AG09319 (cell line): ENCODE measurements at regions not wholly inside any gene's neighbourhood (a gene's known extent, or its start where the extent isn't known, plus 50 kb on each side); places are given as distances from the start of the nearest gene placed in this dataset.

Source experiments
- DNase-seq: peaks from one replicate; pipeline ENCODE4 v3.0.0-alpha.2; 2010; ENCODE audit warnings: low read depth; ENCODE audit errors: extremely low read depth
- CTCF ChIP-seq: IDR thresholded peaks from 2 replicates; pipeline ENCODE4 v1.5.1; 2011; ENCODE audit warnings: low read depth, mild to moderate bottlenecking, inconsistent platforms, low read length, moderate library complexity

- no peak for DNase-seq
- no peak for TF ChIP-seq CTCF
Measured at GRCh38 chr2:147485210-147485851, 359.5 kb upstream of the ACVR2A start.

DNA sequence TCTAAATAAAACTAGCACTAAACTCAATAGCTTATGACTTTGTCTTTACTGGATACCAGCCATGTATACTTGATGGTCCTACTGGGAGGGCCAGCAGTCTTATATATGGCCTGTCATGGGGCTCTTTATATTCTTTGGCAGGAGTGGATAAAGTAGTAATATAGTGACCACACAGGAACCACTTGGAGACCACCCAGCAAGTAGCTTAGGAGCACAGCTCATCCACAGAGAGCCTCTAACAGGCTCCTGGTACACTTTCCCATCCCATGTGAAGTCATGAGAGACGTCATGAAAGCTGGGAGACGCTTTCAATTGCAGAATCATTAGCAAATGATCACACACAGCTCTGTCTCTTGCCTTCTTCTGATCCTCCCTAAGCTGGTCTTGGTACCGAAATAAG lies 360.9 kb upstream of the ACVR2A start:
- DNase-seq, result no peak
- TF ChIP-seq CTCF, result no peak

- no peak for TF ChIP-seq CTCF
- no peak for DNase-seq
Measured at GRCh38 chr2:147482916-147483669, 361.7 kb upstream of the ACVR2A start.

DNA sequence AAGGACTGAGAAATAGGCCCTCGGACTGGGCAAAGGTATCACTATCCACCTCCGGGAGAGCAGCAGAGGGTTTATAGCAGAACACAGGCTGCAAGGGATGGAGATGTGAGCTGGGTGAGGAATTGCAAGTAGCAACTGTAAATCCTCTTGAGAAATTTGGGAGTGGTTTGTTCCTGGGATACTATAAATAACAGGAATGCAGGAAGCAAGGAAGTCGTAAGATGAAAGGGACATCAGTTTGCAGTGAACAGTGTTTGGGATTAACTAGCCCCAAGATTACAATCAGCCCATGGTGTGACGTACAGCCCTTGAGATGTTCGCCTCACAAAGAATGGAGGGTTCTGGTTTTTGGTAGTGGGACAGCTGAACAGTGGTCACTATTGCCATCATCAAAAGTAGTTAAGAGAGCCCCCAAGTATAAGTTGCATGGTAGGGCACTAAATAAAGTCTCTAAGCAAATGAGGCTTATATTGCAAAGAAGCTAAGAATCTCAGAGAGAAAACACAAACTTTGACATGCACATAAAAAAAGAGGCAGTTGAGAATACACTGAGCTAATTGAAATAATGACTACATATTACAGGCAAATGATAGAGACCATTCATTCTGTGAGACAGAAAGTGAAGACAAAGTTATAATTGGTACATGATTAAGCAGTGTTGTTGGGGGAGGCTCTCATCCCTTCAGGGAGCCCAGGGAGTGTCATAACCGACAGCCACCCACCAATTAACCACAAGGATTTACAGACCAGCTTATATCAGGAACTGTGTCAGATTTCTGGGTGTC lies 362.5 kb upstream of the ACVR2A start:
- no peak for TF ChIP-seq CTCF
- DNase-seq, result no peak

DNA sequence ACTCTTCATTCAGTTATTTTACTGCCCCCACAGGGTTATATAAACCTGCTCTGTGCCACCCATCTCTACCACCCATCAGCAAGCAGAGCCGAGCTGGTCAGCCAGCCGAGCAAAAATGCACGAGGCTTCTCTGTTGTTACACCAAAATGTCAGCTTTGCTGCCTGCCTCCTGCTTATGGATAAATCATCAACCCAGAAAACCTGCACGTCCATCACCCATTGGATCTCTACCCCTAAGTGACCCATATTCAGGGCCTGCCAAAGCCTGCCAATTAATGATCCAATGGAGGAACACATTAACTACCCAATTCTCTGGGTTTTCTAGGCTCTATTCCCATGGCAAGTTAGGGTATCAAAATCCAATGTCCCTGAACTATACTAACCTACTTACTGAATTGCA lies 365.5 kb upstream of the ACVR2A start:
- no peak for TF ChIP-seq CTCF
- DNase-seq, result no peak

DNA sequence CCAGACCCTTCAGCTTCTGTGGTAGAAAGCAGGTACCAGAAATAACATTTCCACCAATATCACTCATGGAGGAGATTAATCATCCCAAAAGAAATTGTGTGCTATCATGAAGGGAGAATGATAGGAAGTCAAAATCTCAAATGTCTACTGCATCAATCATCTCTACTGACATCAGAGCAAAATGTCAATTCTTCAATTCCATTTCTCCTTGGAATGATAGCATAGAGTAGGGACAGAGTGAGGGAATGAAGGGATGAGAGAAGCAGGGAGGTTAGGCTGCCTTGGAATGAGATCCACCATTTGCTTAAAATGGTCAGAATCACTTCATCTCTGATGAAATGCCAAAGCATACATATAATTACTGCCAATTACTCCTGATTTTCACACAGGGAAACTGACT lies 371.8 kb upstream of the ACVR2A start:
- no peak for DNase-seq
- no peak for TF ChIP-seq CTCF

DNA sequence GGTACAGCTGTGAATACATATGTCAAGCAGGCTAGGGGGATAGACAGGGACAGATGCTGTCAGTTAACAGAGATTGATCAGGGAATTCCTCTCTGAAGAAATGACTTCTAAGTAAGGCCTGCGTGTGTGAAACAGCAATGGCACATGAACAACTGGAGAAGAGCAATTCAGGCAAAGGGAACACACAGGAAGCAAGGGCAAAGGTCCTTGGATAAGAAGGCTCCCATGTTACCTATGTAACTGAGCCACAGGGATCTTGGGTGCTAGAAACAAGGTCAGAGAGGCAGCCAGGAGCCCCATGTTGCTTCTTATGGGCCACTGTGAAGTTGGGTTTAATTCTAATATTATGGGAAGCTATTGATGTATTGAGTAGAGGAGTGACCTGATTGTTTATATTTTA lies 373.7 kb upstream of the ACVR2A start:
- DNase-seq, result no peak
- no peak for TF ChIP-seq CTCF
